ENCODE measurements at regions not wholly inside any gene's neighbourhood (a gene's known extent, or its start where the extent isn't known, plus 50 kb on each side); places are given as distances from the start of the nearest gene placed in this dataset.

- no peaks in the 10 kb centered on the region for H3K36me3 ChIP-seq (ENCODE audit: control insufficient read depth in 2 of 2, extremely low read depth in 1 of 2, insufficient read depth in 2 of 2, low read length in 2 of 2)
- H3K27ac ChIP-seq (ENCODE audit: control insufficient read depth, insufficient read depth, low read length) = no peak overlapping the region
- H4K20me1 ChIP-seq (ENCODE audit: control insufficient read depth, extremely low read depth, insufficient read depth, low read length) = no peaks in the 10 kb centered on the region
- no peak for TF ChIP-seq EZH2 (IDR thresholded peaks at IDR 0.05; ENCODE audit: low read length)
- TF ChIP-seq CTCF (optimal IDR thresholded peaks at IDR 0.05 in 1 of 3, IDR thresholded peaks at IDR 0.05 in 1 of 3, conservative IDR thresholded peaks at IDR 0.05 in 1 of 3; ENCODE audit: extremely low read depth in 1 of 3, insufficient read depth in 2 of 3, low read length in 3 of 3) = no peak
- H3K9me3 ChIP-seq (ENCODE audit: control insufficient read depth, low read depth, low read length) = no peaks in the 10 kb centered on the region
- H3K79me2 ChIP-seq (ENCODE audit: control insufficient read depth, insufficient read depth, low read length) = no peaks in the 10 kb centered on the region
- H3K27me3 ChIP-seq (ENCODE audit: control insufficient read depth, extremely low read depth, insufficient read depth, low read length) = no peaks in the 10 kb centered on the region
- DNase-seq (ENCODE audit: low read depth, low spot score) (no peak), FAIRE-seq (no peak)
- H3K9me1 ChIP-seq (ENCODE audit: control insufficient read depth, extremely low read depth, insufficient read depth, low read length) = no peaks in the 10 kb centered on the region
- no peak overlapping the region for H3K4me3 ChIP-seq (ENCODE audit: control insufficient read depth in 2 of 3, extremely low read depth in 1 of 3, insufficient read depth in 2 of 3, low read depth in 1 of 3, low read length in 3 of 3)
- H2AFZ ChIP-seq (ENCODE audit: control insufficient read depth, low read length) = no peak overlapping the region
- H3K4me2 ChIP-seq (ENCODE audit: control insufficient read depth, extremely low read depth, insufficient read depth, low read depth, low read length) = no peak overlapping the region
- no peaks in the 10 kb centered on the region for H3K4me1 ChIP-seq (ENCODE audit: control insufficient read depth, extremely low read depth, insufficient read depth, low read length)
- dilution Hi-C loops (cut with MboI; ENCODE audit: extremely low pct_ligation_motif_present, low sequenced_read_pairs) = no loop called here
- no peak overlapping the region for H3K9ac ChIP-seq (ENCODE audit: control insufficient read depth, extremely low read depth, insufficient read depth, low read length)
Observed at GRCh38 chr9:87099407-87099806, 152.1 kb upstream of the GAS1 start.

- no peak overlapping the region for H2AFZ ChIP-seq (ENCODE audit: control insufficient read depth, low read length)
- dilution Hi-C loops (cut with MboI; ENCODE audit: extremely low pct_ligation_motif_present, low sequenced_read_pairs) = no loop called here
- no peak overlapping the region for H3K27ac ChIP-seq (ENCODE audit: control insufficient read depth, insufficient read depth, low read length)
- H3K9ac ChIP-seq (ENCODE audit: control insufficient read depth, extremely low read depth, insufficient read depth, low read length) = no peak overlapping the region
- H4K20me1 ChIP-seq (ENCODE audit: control insufficient read depth, extremely low read depth, insufficient read depth, low read length) = no peaks in the 10 kb centered on the region
- no peaks in the 10 kb centered on the region for H3K27me3 ChIP-seq (ENCODE audit: control insufficient read depth, extremely low read depth, insufficient read depth, low read length)
- H3K79me2 ChIP-seq (ENCODE audit: control insufficient read depth, insufficient read depth, low read length) = no peaks in the 10 kb centered on the region
- no peak overlapping the region for H3K4me2 ChIP-seq (ENCODE audit: control insufficient read depth, extremely low read depth, insufficient read depth, low read depth, low read length)
- DNase-seq (ENCODE audit: low read depth, low spot score) (no peak), FAIRE-seq (no peak)
- no peak overlapping the region for H3K4me3 ChIP-seq (ENCODE audit: control insufficient read depth in 2 of 3, extremely low read depth in 1 of 3, insufficient read depth in 2 of 3, low read depth in 1 of 3, low read length in 3 of 3)
- H3K9me3 ChIP-seq (ENCODE audit: control insufficient read depth, low read depth, low read length) = no peaks in the 10 kb centered on the region
- H3K4me1 ChIP-seq (ENCODE audit: control insufficient read depth, extremely low read depth, insufficient read depth, low read length) = no peaks in the 10 kb centered on the region
- H3K36me3 ChIP-seq (ENCODE audit: control insufficient read depth in 2 of 2, extremely low read depth in 1 of 2, insufficient read depth in 2 of 2, low read length in 2 of 2) = no peaks in the 10 kb centered on the region
- TF ChIP-seq CTCF (optimal IDR thresholded peaks at IDR 0.05 in 1 of 3, IDR thresholded peaks at IDR 0.05 in 1 of 3, conservative IDR thresholded peaks at IDR 0.05 in 1 of 3; ENCODE audit: extremely low read depth in 1 of 3, insufficient read depth in 2 of 3, low read length in 3 of 3) (no peak), EZH2 (IDR thresholded peaks at IDR 0.05; ENCODE audit: low read length) (no peak)
- no peaks in the 10 kb centered on the region for H3K9me1 ChIP-seq (ENCODE audit: control insufficient read depth, extremely low read depth, insufficient read depth, low read length)
Observed at GRCh38 chr9:87100001-87100400, 152.7 kb upstream of the GAS1 start.
